Neuronal stem cell (in vitro differentiated cells): ENCODE measurements at regions not wholly inside any gene's neighbourhood (a gene's known extent, or its start where the extent isn't known, plus 50 kb on each side); places are given as distances from the start of the nearest gene placed in this dataset.
"Not testable (repeated sequence)": the region's sequence is repeated elsewhere in the genome, so short reads cannot be mapped to it uniquely, and the experiment has no call there.

Experiments
- DNase-seq: peaks from one replicate; pipeline ENCODE4 v3.0.0-alpha.2; 2013; ENCODE audit warnings: low spot score
- H2AFZ ChIP-seq: one replicate; pipeline ENCODE4 v1.6.1; 2013; ENCODE audit warnings: mild to moderate bottlenecking, low read length, inconsistent platforms
- H2AK5ac ChIP-seq: 2 replicates; pipeline ENCODE4 v1.6.1; 2013; ENCODE audit warnings: low read depth, mild to moderate bottlenecking, inconsistent platforms, low read length, moderate library complexity, mixed read lengths
- H2BK120ac ChIP-seq: 2 replicates; pipeline ENCODE4 v1.6.1; 2013; ENCODE audit warnings: low read depth, mild to moderate bottlenecking, inconsistent platforms, low read length, moderate library complexity, mixed read lengths
- H2BK12ac ChIP-seq: one replicate; pipeline ENCODE4 v1.6.1; 2013; ENCODE audit warnings: low read length, inconsistent platforms
- H2BK15ac ChIP-seq: 2 replicates; pipeline ENCODE4 v1.6.1; 2013; ENCODE audit warnings: mild to moderate bottlenecking, low read length, inconsistent platforms, mixed read lengths
- H2BK5ac ChIP-seq: one replicate; pipeline ENCODE4 v1.6.1; 2013; ENCODE audit warnings: inconsistent platforms, mild to moderate bottlenecking, low read length, moderate library complexity
- H3K14ac ChIP-seq: one replicate; pipeline ENCODE4 v1.6.1; 2013; ENCODE audit warnings: low read length, inconsistent platforms
- H3K18ac ChIP-seq: 2 replicates; pipeline ENCODE4 v1.6.1; 2013; ENCODE audit warnings: low read length, inconsistent platforms
- H3K23ac ChIP-seq: 2 replicates; pipeline ENCODE4 v1.6.1; 2013; ENCODE audit warnings: low read depth, mild to moderate bottlenecking, mixed read lengths, low read length, inconsistent platforms; ENCODE audit not compliant: poor library complexity
- H3K27ac ChIP-seq: replicated peaks from 3 replicates; pipeline ENCODE4 v1.5.1; 2013; ENCODE audit warnings: low read length, inconsistent platforms
- H3K27me3 ChIP-seq, 3 experiments: 2 replicates each; pipeline ENCODE4 v1.6.1; 2013; ENCODE audit warnings: low read length in 3 of 3, mild to moderate bottlenecking in 2 of 3, inconsistent platforms in 1 of 3, low read depth in 1 of 3, mixed read lengths in 1 of 3, moderate library complexity in 1 of 3; ENCODE audit not compliant: control insufficient read depth in 3 of 3, insufficient read depth in 3 of 3
- H3K36me3 ChIP-seq, 2 donors: replicated peaks in 1 of 2; 2 replicates each; pipeline ENCODE4 v1.6.1; 2013; ENCODE audit warnings: low read length in 2 of 2; ENCODE audit not compliant: control insufficient read depth in 2 of 2, insufficient read depth in 2 of 2
- H3K4ac ChIP-seq: 2 replicates; pipeline ENCODE4 v1.6.1; 2013; ENCODE audit warnings: inconsistent platforms, mild to moderate bottlenecking, low read length, moderate library complexity
- H3K4me1 ChIP-seq, 2 donors: 1 replicate in 1 of 2; 2 replicates in 1 of 2; pipeline ENCODE4 v1.6.1; 2013; ENCODE audit warnings: low read length in 2 of 2, low read depth in 1 of 2; ENCODE audit not compliant: control insufficient read depth in 2 of 2, insufficient read depth in 1 of 2
- H3K4me2 ChIP-seq: one replicate; pipeline ENCODE4 v1.6.1; 2013; ENCODE audit warnings: mild to moderate bottlenecking, low read length, inconsistent platforms; ENCODE audit not compliant: insufficient read depth, poor library complexity, severe bottlenecking
- H3K4me3 ChIP-seq, 2 donors: 2 replicates each; pipeline ENCODE4 v1.5.1; 2013; ENCODE audit warnings: low read length in 2 of 2, mild to moderate bottlenecking in 2 of 2, inconsistent platforms in 1 of 2, moderate library complexity in 1 of 2
- H3K79me1 ChIP-seq: one replicate; pipeline ENCODE4 v1.6.1; 2013; ENCODE audit warnings: low read depth, mild to moderate bottlenecking, inconsistent platforms, low read length, moderate library complexity
- H3K9ac ChIP-seq: one replicate; pipeline ENCODE4 v1.6.1; 2013; ENCODE audit warnings: mild to moderate bottlenecking, low read depth, low read length, inconsistent platforms; ENCODE audit not compliant: poor library complexity
- H3K9me3 ChIP-seq, 2 donors: replicated peaks in 1 of 2; 2 replicates each; pipeline versions ENCODE3 to v1.6.1; 2013; ENCODE audit warnings: low read length in 2 of 2, mild to moderate bottlenecking in 2 of 2, inconsistent platforms in 1 of 2, low read depth in 1 of 2, mixed read lengths in 1 of 2, moderate library complexity in 1 of 2; ENCODE audit not compliant: control insufficient read depth in 2 of 2, insufficient read depth in 1 of 2
- H4K8ac ChIP-seq: one replicate; pipeline ENCODE4 v1.6.1; 2013; ENCODE audit warnings: low read depth, mild to moderate bottlenecking, inconsistent platforms, low read length, moderate library complexity
- H4K91ac ChIP-seq: one replicate; pipeline ENCODE4 v1.6.1; 2013; ENCODE audit warnings: low read length, low read depth, mild to moderate bottlenecking, inconsistent platforms; ENCODE audit not compliant: poor library complexity
- WGBS, 2 donors: extraction: QIAGEN DNeasy Blood & Tissue Kit; methylation state at CpG; one replicate each; pipeline ENCODE4 v1.1.7; 2013; ENCODE audit warnings: missing lambda C conversion rate in 2 of 2, mixed read lengths in 1 of 2; ENCODE audit not compliant: insufficient read length in 2 of 2, insufficient replicate concordance in 1 of 2; ENCODE audit errors: extremely low coverage in 2 of 2; 5-methylcytosine and 5-hydroxymethylcytosine counted together

GRCh38 chr9:104368318-104368717 lies 135.7 kb upstream of the OR13F1 start:
- not testable (repeated sequence) for H3K18ac ChIP-seq

GRCh38 chr9:104374711-104375110 lies 129.4 kb upstream of the OR13F1 start:
- H3K27ac ChIP-seq = no peak overlapping the region
- no peak overlapping the region for H3K18ac ChIP-seq
- H2BK12ac ChIP-seq = no peak overlapping the region
- H3K36me3 ChIP-seq = no peaks in the 10 kb centered on the region
- H3K27me3 ChIP-seq = no peaks in the 10 kb centered on the region
- no peak overlapping the region for H3K23ac ChIP-seq
- no peak overlapping the region for H4K8ac ChIP-seq
- no peaks in the 10 kb centered on the region for H3K9me3 ChIP-seq
- H3K79me1 ChIP-seq = no peaks in the 10 kb centered on the region
- H4K91ac ChIP-seq = no peak overlapping the region
- H3K9ac ChIP-seq = no peak overlapping the region
- H2BK5ac ChIP-seq = no peak overlapping the region
- DNase-seq = no peak
- H3K4ac ChIP-seq = no peak overlapping the region
- H2BK120ac ChIP-seq = no peak overlapping the region
- WGBS, 2 donors = no CpG with 5 or more reads among the region's 3 CpGs
- no peaks in the 10 kb centered on the region for H3K4me1 ChIP-seq
- no peak overlapping the region for H3K4me2 ChIP-seq
- H3K4me3 ChIP-seq = no peak overlapping the region
- no peak overlapping the region for H2AK5ac ChIP-seq
- peak overlapping the region; percentile 4 for H2AFZ ChIP-seq
- no peak overlapping the region for H2BK15ac ChIP-seq
- H3K14ac ChIP-seq = no peak overlapping the region

More at GRCh38 chr9:104368318-104368717, 135.7 kb upstream of the OR13F1 start:
- not testable (repeated sequence) for H3K14ac ChIP-seq, H3K4me1 ChIP-seq, H2BK12ac ChIP-seq, H3K27ac ChIP-seq, H3K4me3 ChIP-seq, H4K91ac ChIP-seq, H3K23ac ChIP-seq, H3K9me3 ChIP-seq, H4K8ac ChIP-seq, H3K27me3 ChIP-seq, H3K36me3 ChIP-seq, H3K9ac ChIP-seq, DNase-seq, H3K79me1 ChIP-seq, H2BK120ac ChIP-seq, H2BK5ac ChIP-seq, H3K4me2 ChIP-seq, H3K4ac ChIP-seq, H2AFZ ChIP-seq, H2AK5ac ChIP-seq, H2BK15ac ChIP-seq
- WGBS, 2 donors = no CpG with 5 or more reads among the region's 3 CpGs

- Histone ChIP-seq H3K23ac (no peak overlapping the region), H3K27me3 (no peaks in the 10 kb centered on the region), H3K9ac (no peak overlapping the region), H3K9me3 (no peaks in the 10 kb centered on the region), H4K91ac (no peak overlapping the region), H2AK5ac (no peak overlapping the region), H3K18ac (no peak overlapping the region), H3K4me3 (no peak overlapping the region), H3K4ac (no peak overlapping the region), H3K27ac (no peak overlapping the region), H3K36me3 (no peaks in the 10 kb centered on the region), H3K4me2 (no peak overlapping the region), H3K14ac (no peak overlapping the region), H3K4me1 (no peaks in the 10 kb centered on the region), H2BK12ac (no peak overlapping the region), H2BK15ac (no peak overlapping the region), H2BK5ac (no peak overlapping the region), H2BK120ac (no peak overlapping the region), H2AFZ (no peak overlapping the region), H4K8ac (no peak overlapping the region), H3K79me1 (no peaks in the 10 kb centered on the region)
- DNase-seq = no peak
- WGBS, 2 donors = no CpG with 5 or more reads among the region's 2 CpGs
Observed at GRCh38 chr9:104386013-104386412, 118.0 kb upstream of the OR13F1 start.

GRCh38 chr9:104386425-104387069 lies 117.5 kb upstream of the OR13F1 start:
- no peak overlapping the region for H2AFZ ChIP-seq
- no peak overlapping the region for H3K4ac ChIP-seq
- no peaks in the 10 kb centered on the region for H3K9me3 ChIP-seq
- H2BK12ac ChIP-seq = no peak overlapping the region
- no peak overlapping the region for H4K91ac ChIP-seq
- no peak overlapping the region for H3K4me2 ChIP-seq
- no peak overlapping the region for H2BK5ac ChIP-seq
- no peak overlapping the region for H3K9ac ChIP-seq
- peak; percentile 18 for DNase-seq
- no peak overlapping the region for H2BK15ac ChIP-seq
- no CpG with 5 or more reads among the region's 1 CpG for WGBS, 2 donors
- no peak overlapping the region for H3K23ac ChIP-seq
- H3K18ac ChIP-seq = no peak overlapping the region
- no peaks in the 10 kb centered on the region for H3K79me1 ChIP-seq
- no peak overlapping the region for H3K27ac ChIP-seq
- H3K4me1 ChIP-seq = no peaks in the 10 kb centered on the region
- H3K27me3 ChIP-seq = no peaks in the 10 kb centered on the region
- no peaks in the 10 kb centered on the region for H3K36me3 ChIP-seq
- H2AK5ac ChIP-seq = no peak overlapping the region
- H2BK120ac ChIP-seq = no peak overlapping the region
- no peak overlapping the region for H3K14ac ChIP-seq
- no peak overlapping the region for H4K8ac ChIP-seq
- no peak overlapping the region for H3K4me3 ChIP-seq
